Lower leg skin (tissue), 3 donors: ENCODE measurements at regions not wholly inside any gene's neighbourhood (a gene's known extent, or its start where the extent isn't known, plus 50 kb on each side); places are given as distances from the start of the nearest gene placed in this dataset.

ENCODE experiments used
- POLR2A ChIP-seq, 2 donors: fragments of 450-650 bp; IDR thresholded peaks; one replicate each; pipeline ENCODE4 v1.6.1; 2016 to 2017; ENCODE audit warnings: antibody characterized with exemption in 2 of 2, mild to moderate bottlenecking in 1 of 2, moderate library complexity in 1 of 2
- TF ChIP-seq, protein P1 (sequence below), 3 donors: fragments of 450-650 bp; IDR thresholded peaks; one replicate each; pipeline ENCODE4 v1.5.1; 2016; ENCODE audit warnings: antibody characterized with exemption in 3 of 3, mild to moderate bottlenecking in 3 of 3, moderate library complexity in 2 of 3

DNA sequence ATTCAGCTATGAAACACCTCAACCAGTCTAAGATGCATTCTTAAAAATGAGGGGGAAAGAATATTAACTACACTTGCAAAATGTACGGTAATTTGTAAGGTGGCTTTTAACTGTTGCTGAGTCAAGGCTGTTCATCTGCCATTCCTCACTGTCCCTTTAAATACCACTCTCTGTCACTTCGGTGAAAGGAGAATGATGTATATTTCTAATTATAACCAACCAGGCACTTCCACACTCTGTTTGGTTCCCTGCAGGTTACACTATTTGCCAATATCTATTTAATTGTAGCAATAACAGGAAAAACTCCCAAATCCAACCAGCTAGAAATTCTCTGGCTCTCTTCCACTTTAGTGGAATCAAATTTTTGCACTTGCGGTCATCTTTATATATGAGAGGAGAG lies 70.5 kb upstream of the SLCO3A1 start:
- TF ChIP-seq POLR2A (IDR thresholded peaks at IDR 0.05), result no peak
- TF ChIP-seq, protein P1, sequence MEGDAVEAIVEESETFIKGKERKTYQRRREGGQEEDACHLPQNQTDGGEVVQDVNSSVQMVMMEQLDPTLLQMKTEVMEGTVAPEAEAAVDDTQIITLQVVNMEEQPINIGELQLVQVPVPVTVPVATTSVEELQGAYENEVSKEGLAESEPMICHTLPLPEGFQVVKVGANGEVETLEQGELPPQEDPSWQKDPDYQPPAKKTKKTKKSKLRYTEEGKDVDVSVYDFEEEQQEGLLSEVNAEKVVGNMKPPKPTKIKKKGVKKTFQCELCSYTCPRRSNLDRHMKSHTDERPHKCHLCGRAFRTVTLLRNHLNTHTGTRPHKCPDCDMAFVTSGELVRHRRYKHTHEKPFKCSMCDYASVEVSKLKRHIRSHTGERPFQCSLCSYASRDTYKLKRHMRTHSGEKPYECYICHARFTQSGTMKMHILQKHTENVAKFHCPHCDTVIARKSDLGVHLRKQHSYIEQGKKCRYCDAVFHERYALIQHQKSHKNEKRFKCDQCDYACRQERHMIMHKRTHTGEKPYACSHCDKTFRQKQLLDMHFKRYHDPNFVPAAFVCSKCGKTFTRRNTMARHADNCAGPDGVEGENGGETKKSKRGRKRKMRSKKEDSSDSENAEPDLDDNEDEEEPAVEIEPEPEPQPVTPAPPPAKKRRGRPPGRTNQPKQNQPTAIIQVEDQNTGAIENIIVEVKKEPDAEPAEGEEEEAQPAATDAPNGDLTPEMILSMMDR (IDR thresholded peaks at IDR 0.05), result no peak
